ENCODE measurements at regions not wholly inside any gene's neighbourhood (a gene's known extent, or its start where the extent isn't known, plus 50 kb on each side); places are given as distances from the start of the nearest gene placed in this dataset.
"Not testable (repeated sequence)": the region's sequence is repeated elsewhere in the genome, so short reads cannot be mapped to it uniquely, and the experiment has no call there.

GRCh38 chr5:36423578-36424307 is 122.0 kb upstream of the RANBP3L start:
- DNase-seq (ENCODE audit: low spot score) = no peak

- DNase-seq (ENCODE audit: low spot score) = not testable (repeated sequence)
These were observed 124.4 kb upstream of the RANBP3L start for GRCh38 chr5:36426070-36426469.

- no peak for DNase-seq (ENCODE audit: low spot score)
These were observed 133.8 kb upstream of the RANBP3L start for GRCh38 chr5:36435516-36435915.

GRCh38 chr5:36436306-36436705 is 134.6 kb upstream of the RANBP3L start:
- no peak for DNase-seq (ENCODE audit: low spot score)

GRCh38 chr5:36438765-36439561 is 137.3 kb upstream of the RANBP3L start:
- DNase-seq (ENCODE audit: low spot score) = no peak

GRCh38 chr5:36440300-36440699 is 138.6 kb upstream of the RANBP3L start:
- no peak for DNase-seq (ENCODE audit: low spot score)

- DNase-seq (ENCODE audit: low spot score) = no peak
These were observed 139.6 kb upstream of the RANBP3L start for GRCh38 chr5:36441280-36441679.

GRCh38 chr5:36442352-36442751 is 140.7 kb upstream of the RANBP3L start:
- DNase-seq (ENCODE audit: low spot score) = peak; percentile 12

GRCh38 chr5:36442796-36443195 is 141.1 kb upstream of the RANBP3L start:
- DNase-seq (ENCODE audit: low spot score) = peak; percentile 50

- no peak for DNase-seq (ENCODE audit: low spot score)
These were observed 142.2 kb upstream of the RANBP3L start for GRCh38 chr5:36443941-36444340.

- DNase-seq (ENCODE audit: low spot score) = peak; percentile 55
These were observed 143.1 kb upstream of the RANBP3L start for GRCh38 chr5:36444582-36445418.

- peak; percentile 18 for DNase-seq (ENCODE audit: low spot score)
These were observed 146.1 kb upstream of the RANBP3L start for GRCh38 chr5:36447776-36448175.

GRCh38 chr5:36450229-36451014 is 148.7 kb upstream of the RANBP3L start:
- peak; percentile 50 for DNase-seq (ENCODE audit: low spot score)

GRCh38 chr5:36452424-36453006 is 150.8 kb upstream of the RANBP3L start:
- DNase-seq (ENCODE audit: low spot score) = no peak

GRCh38 chr5:36457511-36458270 is 148.7 kb upstream of the SLC1A3 start:
- DNase-seq (ENCODE audit: low spot score) = peak; percentile 77

GRCh38 chr5:36458746-36459145 is 147.7 kb upstream of the SLC1A3 start:
- DNase-seq (ENCODE audit: low spot score) = no peak

- DNase-seq (ENCODE audit: low spot score) = peak; percentile 78
These were observed 146.9 kb upstream of the SLC1A3 start for GRCh38 chr5:36459176-36460135.

- no peak for DNase-seq (ENCODE audit: low spot score)
These were observed 143.9 kb upstream of the SLC1A3 start for GRCh38 chr5:36462295-36463021.

- not testable (repeated sequence) for DNase-seq (ENCODE audit: low spot score)
These were observed 130.5 kb upstream of the SLC1A3 start for GRCh38 chr5:36475942-36476341.
